ENCODE measurements at regions not wholly inside any gene's neighbourhood (a gene's known extent, or its start where the extent isn't known, plus 50 kb on each side); places are given as distances from the start of the nearest gene placed in this dataset.

- TF ChIP-seq CTCF (conservative IDR thresholded peaks at IDR 0.05 in 1 of 2, IDR thresholded peaks at IDR 0.05 in 1 of 2; ENCODE audit: extremely low read depth in 1 of 2, insufficient read depth in 1 of 2, low read depth in 1 of 2, low read length in 2 of 2): no peak
- no peak for TF ChIP-seq EZH2 (IDR thresholded peaks at IDR 0.05; ENCODE audit: borderline replicate concordance, low read length)
Measured at GRCh38 chr3:177547711-177548350, 350.5 kb upstream of the TBL1XR1 start.

Data from mammary epithelial cell (primary cell).